ENCODE measurements at regions not wholly inside any gene's neighbourhood (a gene's known extent, or its start where the extent isn't known, plus 50 kb on each side); places are given as distances from the start of the nearest gene placed in this dataset.

DNA sequence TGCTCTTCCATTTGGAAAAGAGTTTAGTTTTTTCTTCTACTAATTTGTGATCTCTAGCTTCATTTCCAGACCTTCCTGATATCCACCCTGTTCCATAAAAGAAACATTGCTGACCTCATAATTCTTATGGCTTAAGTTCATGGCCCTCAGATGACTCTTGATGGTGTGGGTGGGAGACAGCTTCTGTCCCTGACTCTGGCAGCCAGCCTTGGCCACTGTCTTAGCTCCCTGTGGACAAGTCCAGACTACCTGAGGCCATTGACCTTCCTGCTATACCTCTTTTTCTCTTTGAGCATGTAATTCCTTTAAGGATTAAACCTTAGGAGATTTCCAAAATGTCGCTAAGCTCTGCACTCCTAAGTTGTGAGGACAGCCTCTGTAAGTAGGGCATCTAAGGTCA lies 101.1 kb upstream of the DAP start:
- Histone ChIP-seq H4K20me1 (ENCODE audit: control insufficient read depth, insufficient read depth, low read depth, low read length) (no peaks in the 10 kb centered on the region), H3K4me3 (ENCODE audit: low read length) (no peak overlapping the region), H3K4me1 (ENCODE audit: control insufficient read depth, low read length) (no peaks in the 10 kb centered on the region), H3K4me2 (ENCODE audit: low read length) (no peak overlapping the region), H3K9me3 (ENCODE audit: control insufficient read depth, insufficient read depth, low read length) (no peaks in the 10 kb centered on the region), H3K36me3 (ENCODE audit: control insufficient read depth, low read length) (no peaks in the 10 kb centered on the region), H3K9me2 (replicated peaks; ENCODE audit: control insufficient read depth, low read length) (no peaks in the 10 kb centered on the region), H3K27me3 (ENCODE audit: control insufficient read depth, low read length) (no peaks in the 10 kb centered on the region), H3K79me2 (ENCODE audit: control insufficient read depth, low read length) (no peaks in the 10 kb centered on the region), H3K27ac (ENCODE audit: low read depth, low read length) (no peak overlapping the region), H3F3A (ENCODE audit: control insufficient read depth, insufficient read depth) (no peaks in the 10 kb centered on the region)
- TF ChIP-seq EZH2phosphoT487 (IDR thresholded peaks at IDR 0.05; ENCODE audit: borderline replicate concordance, low read length) = no peak
- TF ChIP-seq, protein P1, sequence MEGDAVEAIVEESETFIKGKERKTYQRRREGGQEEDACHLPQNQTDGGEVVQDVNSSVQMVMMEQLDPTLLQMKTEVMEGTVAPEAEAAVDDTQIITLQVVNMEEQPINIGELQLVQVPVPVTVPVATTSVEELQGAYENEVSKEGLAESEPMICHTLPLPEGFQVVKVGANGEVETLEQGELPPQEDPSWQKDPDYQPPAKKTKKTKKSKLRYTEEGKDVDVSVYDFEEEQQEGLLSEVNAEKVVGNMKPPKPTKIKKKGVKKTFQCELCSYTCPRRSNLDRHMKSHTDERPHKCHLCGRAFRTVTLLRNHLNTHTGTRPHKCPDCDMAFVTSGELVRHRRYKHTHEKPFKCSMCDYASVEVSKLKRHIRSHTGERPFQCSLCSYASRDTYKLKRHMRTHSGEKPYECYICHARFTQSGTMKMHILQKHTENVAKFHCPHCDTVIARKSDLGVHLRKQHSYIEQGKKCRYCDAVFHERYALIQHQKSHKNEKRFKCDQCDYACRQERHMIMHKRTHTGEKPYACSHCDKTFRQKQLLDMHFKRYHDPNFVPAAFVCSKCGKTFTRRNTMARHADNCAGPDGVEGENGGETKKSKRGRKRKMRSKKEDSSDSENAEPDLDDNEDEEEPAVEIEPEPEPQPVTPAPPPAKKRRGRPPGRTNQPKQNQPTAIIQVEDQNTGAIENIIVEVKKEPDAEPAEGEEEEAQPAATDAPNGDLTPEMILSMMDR (IDR thresholded peaks at IDR 0.05; ENCODE audit: low read depth, low read length, poor library complexity, severe bottlenecking) = no peak

DNA sequence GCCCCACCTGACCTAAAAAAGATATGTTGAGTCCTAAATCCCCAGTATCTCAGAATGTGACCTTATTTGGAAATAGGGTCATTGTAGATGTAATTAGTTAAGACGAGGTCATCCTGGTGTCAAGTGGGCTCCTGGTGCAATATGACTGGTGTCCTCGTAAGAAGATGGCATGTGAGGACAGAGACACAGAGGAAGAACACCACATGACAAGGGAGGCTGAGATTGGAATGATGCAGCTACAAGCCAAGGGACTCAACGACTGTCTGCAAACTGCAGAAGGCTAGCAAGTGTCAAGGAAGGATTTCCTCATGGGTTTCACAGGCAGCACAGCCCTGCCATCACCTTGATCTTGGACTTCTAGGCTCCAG lies 100.4 kb upstream of the DAP start:
- H3F3A ChIP-seq (ENCODE audit: control insufficient read depth, insufficient read depth) = no peaks in the 10 kb centered on the region
- no peaks in the 10 kb centered on the region for H4K20me1 ChIP-seq (ENCODE audit: control insufficient read depth, insufficient read depth, low read depth, low read length)
- no peak overlapping the region for H3K4me3 ChIP-seq (ENCODE audit: low read length)
- no peak overlapping the region for H3K27ac ChIP-seq (ENCODE audit: low read depth, low read length)
- H3K27me3 ChIP-seq (ENCODE audit: control insufficient read depth, low read length) = no peaks in the 10 kb centered on the region
- no peaks in the 10 kb centered on the region for H3K9me2 ChIP-seq (replicated peaks; ENCODE audit: control insufficient read depth, low read length)
- H3K36me3 ChIP-seq (ENCODE audit: control insufficient read depth, low read length) = no peaks in the 10 kb centered on the region
- H3K9me3 ChIP-seq (ENCODE audit: control insufficient read depth, insufficient read depth, low read length) = no peaks in the 10 kb centered on the region
- no peaks in the 10 kb centered on the region for H3K4me1 ChIP-seq (ENCODE audit: control insufficient read depth, low read length)
- no peaks in the 10 kb centered on the region for H3K79me2 ChIP-seq (ENCODE audit: control insufficient read depth, low read length)
- TF ChIP-seq EZH2phosphoT487 (IDR thresholded peaks at IDR 0.05; ENCODE audit: borderline replicate concordance, low read length) = no peak
- TF ChIP-seq, protein P1 (IDR thresholded peaks at IDR 0.05; ENCODE audit: low read depth, low read length, poor library complexity, severe bottlenecking) = no peak
- H3K4me2 ChIP-seq (ENCODE audit: low read length) = no peak overlapping the region

DNA sequence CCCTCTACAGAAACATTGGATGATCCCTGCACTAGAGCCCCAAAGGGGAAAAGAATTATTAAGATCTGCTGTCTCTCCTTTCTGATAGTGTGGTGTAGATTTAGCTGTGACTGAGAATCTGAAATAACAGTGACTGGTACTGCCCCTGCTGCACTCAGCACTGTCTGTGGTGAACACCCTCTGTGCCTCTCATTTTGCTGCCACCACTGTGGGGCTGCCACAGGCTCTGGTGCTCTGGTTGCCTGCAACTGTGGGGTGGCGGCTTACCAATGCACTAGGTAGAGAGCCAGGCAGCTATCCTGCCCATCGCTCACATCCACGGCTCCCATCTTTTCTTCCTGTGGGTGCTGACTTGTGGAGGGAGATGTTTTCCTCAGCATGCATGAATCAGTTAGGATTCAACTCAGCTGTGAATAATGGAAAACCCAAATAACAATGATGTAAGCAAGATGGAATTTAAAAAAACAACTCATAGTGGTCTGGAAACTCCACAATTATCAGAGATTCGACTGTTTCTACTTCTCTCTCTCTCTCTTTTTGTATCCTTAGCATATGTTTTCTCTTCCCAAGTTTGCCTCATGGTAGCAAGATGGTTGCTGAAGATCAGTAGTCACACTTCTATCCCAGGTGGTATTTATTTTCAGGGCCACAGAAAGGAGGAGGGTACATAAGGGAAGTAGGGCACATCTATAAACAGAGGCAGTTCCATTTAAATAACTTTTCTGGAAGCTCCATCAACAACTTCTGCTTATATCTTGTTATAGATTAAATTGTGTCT lies 99.8 kb upstream of the DAP start:
- Histone ChIP-seq H3F3A (ENCODE audit: control insufficient read depth, insufficient read depth) (no peaks in the 10 kb centered on the region), H3K36me3 (ENCODE audit: control insufficient read depth, low read length) (no peaks in the 10 kb centered on the region), H3K9me3 (ENCODE audit: control insufficient read depth, insufficient read depth, low read length) (no peaks in the 10 kb centered on the region), H3K4me1 (ENCODE audit: control insufficient read depth, low read length) (no peaks in the 10 kb centered on the region), H4K20me1 (ENCODE audit: control insufficient read depth, insufficient read depth, low read depth, low read length) (no peaks in the 10 kb centered on the region), H3K4me3 (ENCODE audit: low read length) (no peak overlapping the region), H3K79me2 (ENCODE audit: control insufficient read depth, low read length) (no peaks in the 10 kb centered on the region), H3K4me2 (ENCODE audit: low read length) (no peak overlapping the region), H3K27me3 (ENCODE audit: control insufficient read depth, low read length) (no peaks in the 10 kb centered on the region), H3K27ac (ENCODE audit: low read depth, low read length) (no peak overlapping the region), H3K9me2 (replicated peaks; ENCODE audit: control insufficient read depth, low read length) (no peaks in the 10 kb centered on the region)
- TF ChIP-seq, protein P1 (IDR thresholded peaks at IDR 0.05; ENCODE audit: low read depth, low read length, poor library complexity, severe bottlenecking) = no peak
- no peak for TF ChIP-seq EZH2phosphoT487 (IDR thresholded peaks at IDR 0.05; ENCODE audit: borderline replicate concordance, low read length)
